ENCODE measurements at regions not wholly inside any gene's neighbourhood (a gene's known extent, or its start where the extent isn't known, plus 50 kb on each side); places are given as distances from the start of the nearest gene placed in this dataset.

DNA sequence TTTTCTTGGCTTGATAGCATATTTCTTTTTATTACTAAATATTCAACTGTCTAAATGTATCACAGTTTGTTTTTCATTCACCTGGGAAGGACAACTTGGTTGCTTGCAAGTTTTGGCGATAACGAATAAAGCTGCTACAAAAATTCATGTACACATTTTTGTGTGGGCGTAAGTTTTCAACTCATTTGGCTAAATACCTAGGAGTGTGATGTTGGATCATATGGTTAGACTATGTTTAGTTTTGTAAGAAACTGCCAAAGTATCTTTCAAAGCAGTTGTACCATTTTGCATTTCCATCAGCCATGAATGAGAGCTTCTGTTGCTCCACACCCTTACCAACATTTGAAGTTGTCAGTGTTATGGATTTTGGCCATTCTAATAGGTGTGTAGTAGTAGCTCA is 428.0 kb downstream of the ACTL7B start:
- TF ChIP-seq, protein P1, sequence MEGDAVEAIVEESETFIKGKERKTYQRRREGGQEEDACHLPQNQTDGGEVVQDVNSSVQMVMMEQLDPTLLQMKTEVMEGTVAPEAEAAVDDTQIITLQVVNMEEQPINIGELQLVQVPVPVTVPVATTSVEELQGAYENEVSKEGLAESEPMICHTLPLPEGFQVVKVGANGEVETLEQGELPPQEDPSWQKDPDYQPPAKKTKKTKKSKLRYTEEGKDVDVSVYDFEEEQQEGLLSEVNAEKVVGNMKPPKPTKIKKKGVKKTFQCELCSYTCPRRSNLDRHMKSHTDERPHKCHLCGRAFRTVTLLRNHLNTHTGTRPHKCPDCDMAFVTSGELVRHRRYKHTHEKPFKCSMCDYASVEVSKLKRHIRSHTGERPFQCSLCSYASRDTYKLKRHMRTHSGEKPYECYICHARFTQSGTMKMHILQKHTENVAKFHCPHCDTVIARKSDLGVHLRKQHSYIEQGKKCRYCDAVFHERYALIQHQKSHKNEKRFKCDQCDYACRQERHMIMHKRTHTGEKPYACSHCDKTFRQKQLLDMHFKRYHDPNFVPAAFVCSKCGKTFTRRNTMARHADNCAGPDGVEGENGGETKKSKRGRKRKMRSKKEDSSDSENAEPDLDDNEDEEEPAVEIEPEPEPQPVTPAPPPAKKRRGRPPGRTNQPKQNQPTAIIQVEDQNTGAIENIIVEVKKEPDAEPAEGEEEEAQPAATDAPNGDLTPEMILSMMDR (IDR thresholded peaks at IDR 0.05; ENCODE audit: low read depth, low read length), result no peak
- TF ChIP-seq EZH2phosphoT487 (IDR thresholded peaks at IDR 0.05; ENCODE audit: low read depth), result no peak
